ENCODE measurements at regions not wholly inside any gene's neighbourhood (a gene's known extent, or its start where the extent isn't known, plus 50 kb on each side); places are given as distances from the start of the nearest gene placed in this dataset.

DNA sequence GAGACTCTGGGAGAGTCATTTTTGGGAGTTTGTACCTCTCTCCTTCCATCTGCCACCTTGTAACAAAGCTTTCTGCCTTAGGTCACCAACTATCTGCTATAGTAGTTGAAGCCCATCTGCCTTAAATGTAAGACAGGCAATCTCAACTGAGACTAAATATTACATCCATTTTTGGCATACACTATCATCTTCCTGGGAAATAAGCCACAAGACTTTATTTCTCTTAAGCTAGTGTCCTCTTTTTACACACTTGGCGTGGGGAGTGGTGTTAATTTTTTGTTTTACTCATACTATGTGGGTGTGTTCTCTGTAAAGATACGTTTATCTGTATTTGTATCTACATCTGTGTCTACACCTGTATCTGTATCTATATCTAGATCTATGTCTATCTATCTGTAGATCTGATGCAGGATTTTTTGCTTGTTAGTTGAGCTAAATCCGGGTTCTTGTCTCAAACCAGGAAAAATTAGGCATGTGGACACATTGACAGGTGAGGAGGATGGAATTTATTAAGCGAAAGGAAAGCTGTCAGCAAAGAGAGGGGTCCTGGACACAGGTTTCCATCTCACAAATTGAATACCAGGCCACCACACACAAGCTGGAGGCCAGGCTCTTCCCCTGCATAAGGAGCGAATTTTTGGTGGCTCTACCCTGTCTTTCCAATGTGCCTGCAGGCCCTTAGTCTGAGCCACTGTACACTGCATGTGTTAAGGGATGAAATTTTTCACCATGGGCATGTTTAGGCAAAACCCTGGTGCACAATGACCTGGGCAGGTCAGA, 64.8 kb upstream of the RND3 start:
- no peak for DNase-seq (ENCODE audit: insufficient read length, low spot score)
- FAIRE-seq = peak; percentile 71
- no peak for TF ChIP-seq POLR2A (IDR thresholded peaks at IDR 0.05; ENCODE audit: low read depth, low read length)

DNA sequence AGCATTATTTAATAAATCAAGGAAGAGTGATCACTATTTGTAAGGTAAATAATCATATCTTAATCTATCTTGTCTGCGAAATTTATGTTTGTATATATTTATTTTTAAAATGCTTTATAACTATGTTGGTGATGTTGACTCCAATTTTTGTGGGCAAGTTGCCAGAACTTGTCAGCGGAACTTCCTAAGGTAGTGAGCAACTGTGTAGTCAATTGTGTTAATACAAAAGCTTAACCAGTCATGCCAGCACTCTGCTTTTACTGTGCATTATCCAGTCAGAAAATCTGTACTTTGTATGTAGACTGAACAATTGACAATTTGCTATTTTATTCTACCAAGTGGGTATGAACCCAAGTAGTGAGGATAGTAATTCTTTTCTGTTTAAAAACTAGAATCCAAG, 61.9 kb upstream of the RND3 start:
- no peak for TF ChIP-seq POLR2A (IDR thresholded peaks at IDR 0.05; ENCODE audit: low read depth, low read length)
- FAIRE-seq (no peak), DNase-seq (ENCODE audit: insufficient read length, low spot score) (no peak)

DNA sequence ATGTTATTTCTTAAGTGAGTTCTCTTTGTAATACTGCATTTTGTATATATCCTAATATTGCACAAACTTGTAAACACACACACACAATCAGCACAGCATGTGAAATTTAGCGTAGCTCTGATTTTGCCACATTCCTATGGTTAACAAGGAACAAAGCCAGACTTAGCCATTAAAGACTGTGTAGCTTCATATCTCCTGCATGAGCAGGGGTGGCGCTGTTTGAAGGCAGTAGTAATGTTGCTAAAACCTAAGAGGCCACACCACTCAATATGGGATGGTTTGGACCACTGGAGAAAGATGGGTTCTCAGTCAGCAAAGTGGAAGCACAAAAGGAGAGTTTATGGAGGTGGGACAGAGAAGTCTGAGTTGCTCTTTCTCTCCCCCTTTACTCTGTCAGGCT, 61.1 kb upstream of the RND3 start:
- no peak for TF ChIP-seq POLR2A (IDR thresholded peaks at IDR 0.05; ENCODE audit: low read depth, low read length)
- FAIRE-seq = peak; percentile 95
- peak; percentile 45 for DNase-seq (ENCODE audit: insufficient read length, low spot score)

DNA sequence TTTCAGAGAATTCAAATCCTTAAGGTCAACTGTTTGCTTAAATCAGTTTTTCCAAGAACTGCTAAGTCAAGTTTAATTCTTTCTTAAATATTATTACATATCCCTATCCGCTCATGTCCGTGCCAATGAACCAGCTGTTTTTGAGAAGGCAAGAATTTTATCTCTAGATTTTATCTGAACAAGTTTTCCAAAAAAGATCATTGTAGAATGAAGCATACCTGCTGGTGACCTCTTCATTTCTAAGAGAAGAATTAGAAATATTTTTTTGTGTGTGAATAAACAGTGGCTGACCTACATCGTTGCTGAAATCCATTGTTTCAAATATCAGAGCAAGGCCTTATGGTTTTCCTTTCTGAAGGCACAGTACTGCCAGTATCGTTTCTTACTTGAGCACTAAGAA, 58.4 kb upstream of the RND3 start:
- FAIRE-seq = no peak
- TF ChIP-seq POLR2A (IDR thresholded peaks at IDR 0.05; ENCODE audit: low read depth, low read length) = no peak
- no peak for DNase-seq (ENCODE audit: insufficient read length, low spot score)

DNA sequence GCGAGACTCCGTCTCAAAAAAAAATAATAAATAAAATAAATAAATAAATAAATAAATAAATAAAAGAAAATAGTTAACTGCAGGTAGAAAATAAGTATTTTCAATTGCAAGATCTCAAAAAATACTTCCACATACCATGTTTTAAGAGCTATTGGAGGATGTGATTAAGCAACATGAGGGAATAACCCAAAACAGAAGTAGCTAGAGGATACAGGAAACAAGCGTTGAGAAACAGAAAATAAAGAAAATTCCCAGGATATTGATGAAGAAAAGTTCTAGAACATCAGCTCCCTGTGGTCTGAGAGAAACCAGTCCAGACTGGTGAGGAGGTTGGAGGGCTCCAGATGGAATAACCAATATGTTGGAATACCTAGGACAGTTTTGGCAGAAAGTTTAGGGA, 57.3 kb upstream of the RND3 start:
- DNase-seq (ENCODE audit: insufficient read length, low spot score) = no peak
- TF ChIP-seq POLR2A (IDR thresholded peaks at IDR 0.05; ENCODE audit: low read depth, low read length) = no peak

DNA sequence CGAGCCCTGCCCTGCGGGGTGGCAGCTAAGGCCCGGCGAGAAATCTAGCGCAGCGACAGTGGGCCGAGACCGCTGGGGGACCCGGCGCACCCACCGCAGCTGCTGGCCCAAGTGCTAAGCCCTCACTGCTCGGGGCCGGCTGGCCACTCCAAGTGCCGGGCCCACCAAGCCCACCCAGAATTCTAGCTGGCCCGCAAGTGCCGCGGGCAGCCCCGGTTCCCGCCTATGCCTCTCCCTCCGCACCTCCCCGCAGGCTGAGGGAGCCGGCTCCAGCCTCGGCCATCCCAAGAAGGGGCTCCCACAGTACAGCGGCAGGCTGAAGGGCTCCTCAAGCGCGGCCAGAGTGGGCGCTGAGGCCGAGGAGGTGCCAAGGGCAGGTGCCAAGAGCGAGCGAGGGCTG, 55.2 kb upstream of the RND3 start:
- DNase-seq (ENCODE audit: insufficient read length, low spot score) = no peak
- TF ChIP-seq POLR2A (IDR thresholded peaks at IDR 0.05; ENCODE audit: low read depth, low read length) = no peak
- no peak for FAIRE-seq

More for the DNA sequence above, 57.3 kb upstream of the RND3 start:
- FAIRE-seq = no peak

DNA sequence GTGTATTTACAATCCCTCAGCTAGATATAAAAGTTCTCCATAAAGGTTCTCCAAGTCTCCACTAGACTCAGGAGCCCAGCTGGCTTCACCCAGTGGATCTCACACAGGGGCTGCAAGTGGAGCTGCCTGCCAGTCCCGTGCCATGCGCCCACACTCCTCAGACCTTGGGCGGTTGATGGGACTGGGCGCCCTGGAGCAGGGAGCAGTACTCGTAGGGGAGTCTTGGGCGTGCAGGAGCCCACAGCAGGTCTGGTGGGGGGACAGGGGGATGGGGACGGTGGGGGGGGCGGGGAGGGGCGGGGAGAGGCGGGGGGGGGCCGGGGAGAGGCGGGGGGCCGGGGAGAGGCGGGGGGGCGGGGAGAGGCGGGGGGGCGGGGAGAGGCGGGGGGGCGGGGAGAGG, 54.7 kb upstream of the RND3 start:
- no peak for TF ChIP-seq POLR2A (IDR thresholded peaks at IDR 0.05; ENCODE audit: low read depth, low read length)
- DNase-seq (ENCODE audit: insufficient read length, low spot score) (no peak), FAIRE-seq (no peak)

DNA sequence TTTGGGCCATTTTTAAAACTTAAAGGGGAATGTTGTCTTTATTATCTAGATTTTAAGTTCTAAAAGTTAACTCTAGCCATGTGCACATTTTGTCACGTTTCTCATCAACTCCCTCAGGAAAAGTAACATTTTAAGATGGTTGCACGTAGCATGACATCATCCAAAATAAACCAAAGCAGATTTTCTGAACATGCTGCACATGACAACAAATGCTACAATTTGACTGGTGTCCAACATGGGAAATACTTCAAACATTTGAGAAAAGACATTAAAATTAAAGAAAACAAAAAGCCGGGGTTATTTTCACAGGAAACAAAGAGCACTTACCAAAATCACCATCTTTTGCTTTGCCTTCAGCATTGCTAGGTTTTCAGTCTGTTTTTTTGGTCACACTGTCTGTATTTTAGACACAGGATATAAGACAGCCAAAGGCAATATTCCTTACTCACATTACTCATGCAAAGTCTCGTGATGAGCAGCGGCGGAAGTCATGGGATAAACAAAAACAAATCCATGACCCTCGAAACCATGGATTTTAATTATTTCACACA, 51.3 kb upstream of the RND3 start:
- FAIRE-seq (no peak), DNase-seq (ENCODE audit: insufficient read length, low spot score) (no peak)

More for the DNA sequence above, 51.3 kb upstream of the RND3 start:
- no peak for TF ChIP-seq POLR2A (IDR thresholded peaks at IDR 0.05; ENCODE audit: low read depth, low read length)
